Cardiac fibroblast (primary cell): ENCODE measurements at regions not wholly inside any gene's neighbourhood (a gene's known extent, or its start where the extent isn't known, plus 50 kb on each side); places are given as distances from the start of the nearest gene placed in this dataset.

Experiments used
- DNase-seq, 2 donors: peaks; one replicate each; pipeline versions ENCODE4 v3.0.0 to v3.0.0-alpha.2; 2010; ENCODE audit warnings: low read depth in 2 of 2
- H3K4me3 ChIP-seq, 2 donors: replicated peaks in 1 of 2; 1 replicate in 1 of 2; 2 replicates in 1 of 2; pipeline ENCODE4 v1.5.1; 2011; ENCODE audit warnings: low read depth in 2 of 2, low read length in 2 of 2, mild to moderate bottlenecking in 2 of 2, moderate library complexity in 1 of 2
- CTCF ChIP-seq: IDR thresholded peaks from one replicate; pipeline ENCODE4 v1.5.1; 2011; ENCODE audit warnings: low read depth, mild to moderate bottlenecking, low read length, inconsistent platforms

DNA sequence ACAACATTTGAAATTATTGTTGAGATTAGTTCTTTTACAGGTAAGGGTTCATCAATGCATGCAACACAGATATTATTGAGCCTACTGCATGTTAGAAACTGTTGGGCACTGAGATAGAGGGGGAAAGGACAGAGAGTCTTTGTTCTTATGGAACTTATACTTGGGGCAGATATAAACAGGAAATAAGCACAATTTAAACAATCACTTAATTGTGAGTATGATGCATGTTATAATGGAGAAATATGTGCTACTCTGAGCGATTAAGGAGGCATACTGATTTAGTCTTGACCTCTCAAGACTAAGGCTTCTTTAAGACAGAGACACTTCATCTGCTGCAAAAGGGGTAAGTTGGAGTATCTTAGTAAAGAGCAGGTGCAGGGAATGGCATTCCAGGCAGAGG lies 593.3 kb downstream of the CCSER2 start:
- no peak for TF ChIP-seq CTCF
- no peak for DNase-seq
- no peak overlapping the region for H3K4me3 ChIP-seq

GRCh38 chr10:84924131-84924530 lies 595.7 kb downstream of the CCSER2 start:
- no peak overlapping the region for H3K4me3 ChIP-seq
- TF ChIP-seq CTCF = no peak
- no peak for DNase-seq

DNA sequence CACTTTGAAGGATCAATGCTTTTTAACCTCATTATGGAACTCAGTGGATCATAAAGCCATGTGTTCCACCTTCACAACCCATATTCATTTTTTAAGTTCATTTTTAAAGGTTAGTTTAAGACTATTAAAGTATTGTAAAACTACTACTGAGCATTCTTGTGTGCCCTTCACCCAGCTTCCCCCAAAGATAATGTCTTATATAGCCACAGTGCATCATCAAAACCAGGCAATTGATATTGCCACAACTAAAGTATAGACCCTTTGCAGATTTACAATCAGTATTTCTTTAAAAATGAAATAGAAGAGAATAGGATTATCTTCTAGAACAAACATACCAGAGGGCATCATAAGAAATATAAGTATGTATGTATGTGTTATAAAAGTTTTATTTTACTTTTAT lies 597.1 kb downstream of the CCSER2 start:
- DNase-seq = no peak
- H3K4me3 ChIP-seq = no peak overlapping the region
- no peak for TF ChIP-seq CTCF

- H3K4me3 ChIP-seq = no peak overlapping the region
- no peak for DNase-seq
- TF ChIP-seq CTCF = no peak
These were observed 605.0 kb downstream of the CCSER2 start for GRCh38 chr10:84933402-84933801.

- H3K4me3 ChIP-seq = no peak overlapping the region
- no peak for DNase-seq
- TF ChIP-seq CTCF = no peak
These were observed 607.4 kb downstream of the CCSER2 start for GRCh38 chr10:84935772-84936171.

- no peak for TF ChIP-seq CTCF
- DNase-seq = no peak
- no peak overlapping the region for H3K4me3 ChIP-seq
These were observed 609.9 kb downstream of the CCSER2 start for GRCh38 chr10:84938117-84938905.

DNA sequence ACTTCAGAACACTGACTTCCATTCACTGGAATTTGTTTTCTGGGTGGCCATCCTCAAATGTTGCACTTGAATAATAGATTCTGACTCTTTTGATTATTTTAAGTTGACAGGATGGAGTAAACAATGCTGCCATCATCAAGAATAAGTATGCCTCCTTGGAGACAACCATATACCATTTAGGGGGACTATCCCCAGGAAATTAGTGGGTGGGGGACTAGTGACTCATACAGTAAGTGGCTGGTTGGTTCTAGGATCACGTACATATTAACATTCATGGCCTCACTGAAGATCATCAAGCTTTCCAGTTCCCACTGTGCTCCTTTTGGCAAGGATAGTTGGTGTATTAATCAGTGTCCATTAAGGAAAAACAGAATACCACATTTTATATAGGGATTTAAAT lies 615.2 kb downstream of the CCSER2 start:
- no peak for TF ChIP-seq CTCF
- no peak for DNase-seq

More for the DNA sequence above, 615.2 kb downstream of the CCSER2 start:
- H3K4me3 ChIP-seq = no peak overlapping the region
